HG02759 (cell line): ENCODE measurements at regions not wholly inside any gene's neighbourhood (a gene's known extent, or its start where the extent isn't known, plus 50 kb on each side); places are given as distances from the start of the nearest gene placed in this dataset.
"Not testable (repeated sequence)": the region's sequence is repeated elsewhere in the genome, so short reads cannot be mapped to it uniquely, and the experiment has no call there.

Source experiments
- ATAC-seq: cut with Tn5 transposase; IDR thresholded peaks from one replicate; pipeline ENCODE4 v1.9.1; 2021; ENCODE audit warnings: mild to moderate bottlenecking, moderate library complexity; ENCODE audit not compliant: unreplicated experiment

GRCh38 chr21:6060054-6060681 is 4461.2 kb upstream of the TPTE start:
- not testable (repeated sequence) for ATAC-seq

GRCh38 chr21:6066320-6066985 is 4454.9 kb upstream of the TPTE start:
- not testable (repeated sequence) for ATAC-seq

GRCh38 chr21:6068098-6068831 is 4453.1 kb upstream of the TPTE start:
- not testable (repeated sequence) for ATAC-seq

GRCh38 chr21:6070213-6070612 is 4451.2 kb upstream of the TPTE start:
- ATAC-seq: not testable (repeated sequence)

GRCh38 chr21:6072691-6073090 is 4448.7 kb upstream of the TPTE start:
- not testable (repeated sequence) for ATAC-seq

GRCh38 chr21:6073993-6074705 is 4447.2 kb upstream of the TPTE start:
- not testable (repeated sequence) for ATAC-seq

GRCh38 chr21:6074935-6075334 is 4446.4 kb upstream of the TPTE start:
- ATAC-seq: not testable (repeated sequence)

- not testable (repeated sequence) for ATAC-seq
These were observed 4445.7 kb upstream of the TPTE start for GRCh38 chr21:6075627-6076208.

- ATAC-seq: not testable (repeated sequence)
These were observed 4444.0 kb upstream of the TPTE start for GRCh38 chr21:6077358-6077757.

- ATAC-seq: not testable (repeated sequence)
These were observed 4442.5 kb upstream of the TPTE start for GRCh38 chr21:6078902-6079301.

GRCh38 chr21:6080941-6081655 is 4440.3 kb upstream of the TPTE start:
- not testable (repeated sequence) for ATAC-seq

GRCh38 chr21:6082166-6082565 is 4439.2 kb upstream of the TPTE start:
- ATAC-seq: not testable (repeated sequence)

GRCh38 chr21:6083574-6084120 is 4437.7 kb upstream of the TPTE start:
- ATAC-seq: not testable (repeated sequence)

GRCh38 chr21:6086038-6086437 is 4435.3 kb upstream of the TPTE start:
- ATAC-seq: not testable (repeated sequence)

GRCh38 chr21:6087579-6088178 is 4433.7 kb upstream of the TPTE start:
- ATAC-seq: not testable (repeated sequence)

- not testable (repeated sequence) for ATAC-seq
These were observed 4431.0 kb upstream of the TPTE start for GRCh38 chr21:6090286-6090908.

- ATAC-seq: not testable (repeated sequence)
These were observed 4429.9 kb upstream of the TPTE start for GRCh38 chr21:6091335-6092027.

GRCh38 chr21:6092401-6092800 is 4429.0 kb upstream of the TPTE start:
- not testable (repeated sequence) for ATAC-seq
